Muscle of leg (tissue), 3 donors: ENCODE measurements at regions not wholly inside any gene's neighbourhood (a gene's known extent, or its start where the extent isn't known, plus 50 kb on each side); places are given as distances from the start of the nearest gene placed in this dataset.

Experiments used
- DNase-seq: peaks from one replicate; pipeline ENCODE4 v3.0.0; 2013
- H3K27ac ChIP-seq: one replicate; pipeline ENCODE4 v1.5.1; 2013; ENCODE audit warnings: mild to moderate bottlenecking, low read length, control low read depth
- H3K27me3 ChIP-seq: one replicate; pipeline ENCODE4 v1.6.1; 2013; ENCODE audit warnings: low read length; ENCODE audit not compliant: control insufficient read depth, insufficient read depth
- H3K36me3 ChIP-seq: one replicate; pipeline ENCODE4 v1.6.1; 2013; ENCODE audit warnings: low read length; ENCODE audit not compliant: control insufficient read depth, insufficient read depth
- H3K4me1 ChIP-seq: one replicate; pipeline ENCODE4 v1.6.1; 2013; ENCODE audit warnings: low read length; ENCODE audit not compliant: control insufficient read depth, insufficient read depth
- H3K4me3 ChIP-seq: one replicate; pipeline ENCODE4 v1.5.1; 2013; ENCODE audit warnings: low read length, control low read depth
- H3K9me3 ChIP-seq: replicated peaks from 2 replicates; pipeline ENCODE4 v1.6.1; 2013; ENCODE audit warnings: low read depth, low read length; ENCODE audit not compliant: control insufficient read depth
- WGBS: methylation state at CpG from one replicate; pipeline ENCODE4 v1.1.5; 2013; ENCODE audit warnings: missing lambda C conversion rate; ENCODE audit not compliant: insufficient coverage; 5-methylcytosine and 5-hydroxymethylcytosine counted together

- DNase-seq = no peak
- H3K4me3 ChIP-seq = no peak overlapping the region
- no peaks in the 10 kb centered on the region for H3K36me3 ChIP-seq
- no peak overlapping the region for H3K27ac ChIP-seq
- no peaks in the 10 kb centered on the region for H3K9me3 ChIP-seq
- no peaks in the 10 kb centered on the region for H3K27me3 ChIP-seq
- WGBS = no CpG with 5 or more reads among the region's 1 CpG
- H3K4me1 ChIP-seq = no peaks in the 10 kb centered on the region
Observed at GRCh38 chr13:72139192-72139591, 272.2 kb upstream of the DACH1 start.

DNA sequence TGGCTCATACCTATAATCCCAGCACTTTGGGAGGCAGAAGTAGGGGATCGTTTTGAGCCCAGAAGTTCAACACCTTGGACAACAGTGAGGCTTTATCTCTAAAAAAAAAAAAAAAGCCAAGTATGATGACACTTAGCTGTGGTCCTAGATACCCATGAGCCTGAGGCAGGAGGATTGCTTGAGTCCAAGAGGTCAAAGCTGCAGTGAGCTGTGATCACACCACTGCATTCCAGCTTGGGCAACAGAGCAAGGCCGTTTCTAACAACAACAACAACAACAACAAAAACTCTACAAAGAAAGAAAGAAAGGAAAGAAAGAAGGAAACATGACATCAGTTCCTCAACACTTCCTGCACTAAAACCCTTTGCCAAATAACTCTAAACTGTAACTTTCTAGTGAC lies 265.1 kb upstream of the DACH1 start:
- Histone ChIP-seq H3K4me1 (no peaks in the 10 kb centered on the region), H3K36me3 (no peaks in the 10 kb centered on the region), H3K9me3 (no peaks in the 10 kb centered on the region), H3K4me3 (no peak overlapping the region), H3K27ac (no peak overlapping the region), H3K27me3 (no peaks in the 10 kb centered on the region)
- no CpG with 5 or more reads among the region's 2 CpGs for WGBS
- no peak for DNase-seq

GRCh38 chr13:72129117-72129516 lies 262.1 kb upstream of the DACH1 start:
- no peaks in the 10 kb centered on the region for H3K9me3 ChIP-seq
- no CpG with 5 or more reads among the region's 3 CpGs for WGBS
- no peaks in the 10 kb centered on the region for H3K27me3 ChIP-seq
- H3K27ac ChIP-seq = no peak overlapping the region
- DNase-seq = no peak
- no peaks in the 10 kb centered on the region for H3K36me3 ChIP-seq
- no peak overlapping the region for H3K4me3 ChIP-seq
- no peaks in the 10 kb centered on the region for H3K4me1 ChIP-seq

DNA sequence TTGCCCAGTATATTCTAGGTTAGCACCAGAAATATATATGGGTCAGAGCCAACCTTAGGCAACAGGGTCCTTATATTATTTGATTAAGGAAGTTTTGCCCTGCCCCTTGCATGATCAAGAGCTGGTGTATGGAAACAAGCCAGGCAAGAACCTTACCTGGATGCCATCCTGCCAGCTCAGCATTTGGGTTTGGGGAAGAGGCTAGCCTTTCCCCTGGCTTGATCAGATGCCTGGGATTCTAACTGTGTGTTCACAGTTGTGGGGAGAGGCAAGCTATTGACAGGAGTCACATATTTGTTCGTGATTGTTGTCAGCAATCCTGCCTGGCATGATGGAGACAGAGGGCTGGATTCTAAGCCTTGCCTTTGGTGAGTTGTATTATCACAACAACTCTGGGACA lies 260.0 kb upstream of the DACH1 start:
- Histone ChIP-seq H3K4me1 (no peaks in the 10 kb centered on the region), H3K4me3 (no peak overlapping the region), H3K27ac (no peak overlapping the region), H3K27me3 (no peaks in the 10 kb centered on the region), H3K9me3 (no peaks in the 10 kb centered on the region), H3K36me3 (no peaks in the 10 kb centered on the region)
- 89% methylated on average over 1 of the region's 1 CpG for WGBS
- DNase-seq = no peak

GRCh38 chr13:72126424-72126823 lies 259.4 kb upstream of the DACH1 start:
- WGBS = no CpG with 5 or more reads among the region's 2 CpGs
- H3K9me3 ChIP-seq = no peaks in the 10 kb centered on the region
- no peak for DNase-seq
- no peak overlapping the region for H3K4me3 ChIP-seq
- H3K36me3 ChIP-seq = no peaks in the 10 kb centered on the region
- no peaks in the 10 kb centered on the region for H3K4me1 ChIP-seq
- H3K27ac ChIP-seq = no peak overlapping the region
- H3K27me3 ChIP-seq = no peaks in the 10 kb centered on the region

DNA sequence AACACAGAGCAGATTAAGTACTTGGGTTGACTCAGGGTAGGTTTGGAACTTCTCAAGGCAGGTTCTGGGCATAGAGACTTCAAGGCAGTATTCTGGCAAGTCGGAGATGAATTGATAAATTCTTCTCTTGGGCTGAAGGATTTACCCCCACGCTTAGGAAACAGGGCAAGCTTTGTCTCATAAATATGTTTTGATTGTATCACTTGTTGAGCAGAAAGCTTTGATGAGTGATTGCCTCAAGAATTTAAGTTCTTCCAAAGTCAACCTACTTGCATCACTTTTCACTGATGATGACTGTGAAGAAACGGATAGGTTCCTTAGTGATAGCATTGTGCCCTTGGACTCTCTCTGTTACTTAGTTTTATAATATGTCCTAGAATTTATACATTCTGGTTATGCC lies 258.6 kb upstream of the DACH1 start:
- Histone ChIP-seq H3K4me1 (no peaks in the 10 kb centered on the region), H3K27ac (no peak overlapping the region), H3K36me3 (no peaks in the 10 kb centered on the region), H3K4me3 (no peak overlapping the region), H3K9me3 (no peaks in the 10 kb centered on the region), H3K27me3 (no peaks in the 10 kb centered on the region)
- no peak for DNase-seq
- no CpG with 5 or more reads among the region's 3 CpGs for WGBS

DNA sequence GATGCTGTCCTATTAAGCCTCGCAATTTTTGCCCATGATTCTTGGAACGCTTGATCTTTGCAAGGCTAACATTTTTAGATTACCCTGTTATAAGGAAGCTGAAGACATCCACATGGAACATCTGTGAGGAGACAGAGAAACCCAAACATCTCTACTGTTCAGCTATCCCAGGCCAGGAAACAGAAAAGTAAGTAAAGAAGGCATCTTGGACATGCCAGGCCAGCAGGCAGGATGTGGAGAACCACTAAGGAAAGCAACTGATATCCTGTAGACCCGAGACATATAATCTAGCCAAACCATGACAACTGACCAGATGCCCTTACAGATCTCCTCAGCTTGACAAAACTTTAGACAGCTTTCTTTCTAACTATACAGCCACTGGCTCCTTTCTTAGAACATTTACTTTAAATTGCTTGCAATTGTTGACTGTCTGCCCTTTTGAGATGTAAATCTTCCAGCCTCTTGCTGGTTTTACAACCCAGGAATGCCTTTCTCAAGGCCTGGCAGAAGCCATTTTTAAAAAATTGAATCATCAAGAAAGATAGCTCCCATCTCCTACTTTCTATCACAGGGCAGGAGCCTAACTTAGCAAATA lies 255.8 kb upstream of the DACH1 start:
- Histone ChIP-seq H3K36me3 (no peaks in the 10 kb centered on the region), H3K9me3 (no peaks in the 10 kb centered on the region), H3K4me3 (no peak overlapping the region), H3K4me1 (no peaks in the 10 kb centered on the region), H3K27ac (no peak overlapping the region), H3K27me3 (no peaks in the 10 kb centered on the region)
- DNase-seq = no peak
- 100% methylated on average over 3 of the region's 3 CpGs for WGBS

- no peaks in the 10 kb centered on the region for H3K9me3 ChIP-seq
- H3K36me3 ChIP-seq = no peaks in the 10 kb centered on the region
- no peak overlapping the region for H3K4me3 ChIP-seq
- no peaks in the 10 kb centered on the region for H3K27me3 ChIP-seq
- WGBS = no CpG with 5 or more reads among the region's 3 CpGs
- H3K4me1 ChIP-seq = no peaks in the 10 kb centered on the region
- DNase-seq = no peak
- no peak overlapping the region for H3K27ac ChIP-seq
Observed at GRCh38 chr13:72121466-72121865, 254.5 kb upstream of the DACH1 start.

DNA sequence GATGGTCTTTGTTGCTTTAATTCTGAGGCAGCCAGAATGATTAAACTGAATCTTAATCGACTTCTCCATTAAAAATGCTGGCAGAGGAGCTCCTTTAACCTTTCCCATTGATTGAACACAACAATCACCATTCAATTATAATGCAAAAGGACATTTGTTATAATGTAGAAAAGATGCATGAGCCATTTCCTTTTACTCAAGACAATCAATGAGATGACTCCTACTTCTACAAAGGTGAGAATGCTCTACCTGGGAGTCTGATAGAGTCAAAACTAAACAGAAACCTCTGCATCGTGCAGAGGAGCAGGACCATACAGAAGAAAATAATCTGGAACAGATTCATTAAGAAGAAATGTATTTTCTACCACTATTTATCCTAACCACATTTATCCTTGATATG lies 253.6 kb upstream of the DACH1 start:
- WGBS = no CpG with 5 or more reads among the region's 2 CpGs
- no peaks in the 10 kb centered on the region for H3K27me3 ChIP-seq
- no peaks in the 10 kb centered on the region for H3K36me3 ChIP-seq
- no peak overlapping the region for H3K4me3 ChIP-seq
- no peak for DNase-seq
- H3K27ac ChIP-seq = no peak overlapping the region
- H3K4me1 ChIP-seq = no peaks in the 10 kb centered on the region
- no peaks in the 10 kb centered on the region for H3K9me3 ChIP-seq

- 67% methylated on average over 1 of the region's 2 CpGs for WGBS
- H3K9me3 ChIP-seq = no peaks in the 10 kb centered on the region
Observed at GRCh38 chr13:72113931-72114330, 246.9 kb upstream of the DACH1 start.

DNA sequence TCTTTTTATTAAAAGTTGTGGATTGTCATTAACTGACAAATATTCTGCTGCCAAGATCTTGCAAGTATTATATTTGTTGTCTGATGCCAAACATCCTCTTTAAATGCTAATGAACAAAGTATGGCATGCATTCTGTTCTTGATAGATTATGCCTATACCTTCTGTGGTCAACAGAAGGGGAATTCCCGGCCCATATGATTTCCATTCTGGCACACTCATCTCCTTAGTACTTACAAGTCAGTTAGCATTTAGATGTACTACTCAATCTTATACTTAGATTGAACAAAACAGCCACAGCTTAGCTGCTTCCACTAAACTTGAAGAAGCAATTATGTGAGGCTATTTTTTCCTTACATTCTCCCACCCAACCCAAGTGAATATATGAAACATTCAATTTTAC lies 246.1 kb upstream of the DACH1 start:
- Histone ChIP-seq H3K27me3 (no peaks in the 10 kb centered on the region), H3K4me1 (no peaks in the 10 kb centered on the region), H3K4me3 (no peak overlapping the region), H3K36me3 (no peaks in the 10 kb centered on the region), H3K27ac (no peak overlapping the region), H3K9me3 (no peaks in the 10 kb centered on the region)
- WGBS = no CpG with 5 or more reads among the region's 1 CpG
- DNase-seq = no peak

More at GRCh38 chr13:72113931-72114330, 246.9 kb upstream of the DACH1 start:
- Histone ChIP-seq H3K27ac (no peak overlapping the region), H3K4me1 (no peaks in the 10 kb centered on the region), H3K27me3 (no peaks in the 10 kb centered on the region), H3K4me3 (no peak overlapping the region), H3K36me3 (no peaks in the 10 kb centered on the region)
- no peak for DNase-seq
